HG02840 (cell line): ENCODE measurements at regions not wholly inside any gene's neighbourhood (a gene's known extent, or its start where the extent isn't known, plus 50 kb on each side); places are given as distances from the start of the nearest gene placed in this dataset.

Experiments
- ATAC-seq: cut with Tn5 transposase; IDR thresholded peaks from one replicate; pipeline ENCODE4 v1.9.1; 2021; ENCODE audit warnings: mild to moderate bottlenecking, moderate library complexity, moderate number of reproducible peaks; ENCODE audit not compliant: unreplicated experiment, low FRiP score

GRCh38 chr4:189048119-189048518 lies 892.6 kb upstream of the FRG1 start:
- no peak for ATAC-seq

GRCh38 chr4:189049682-189050081 lies 891.0 kb upstream of the FRG1 start:
- no peak for ATAC-seq

- no peak for ATAC-seq
Measured at GRCh38 chr4:189050643-189051042, 890.0 kb upstream of the FRG1 start.

GRCh38 chr4:189053621-189054020 lies 887.1 kb upstream of the FRG1 start:
- no peak for ATAC-seq

- ATAC-seq: no peak
Measured at GRCh38 chr4:189060104-189060503, 880.6 kb upstream of the FRG1 start.

- ATAC-seq: no peak
Measured at GRCh38 chr4:189062047-189062820, 878.4 kb upstream of the FRG1 start.

- ATAC-seq: no peak
Measured at GRCh38 chr4:189069772-189070171, 870.9 kb upstream of the FRG1 start.

- ATAC-seq: no peak
Measured at GRCh38 chr4:189071241-189071640, 869.4 kb upstream of the FRG1 start.

GRCh38 chr4:189073739-189074138 lies 866.9 kb upstream of the FRG1 start:
- ATAC-seq: no peak

GRCh38 chr4:189081826-189082225 lies 858.8 kb upstream of the FRG1 start:
- no peak for ATAC-seq

- ATAC-seq: no peak
Measured at GRCh38 chr4:189083769-189084168, 856.9 kb upstream of the FRG1 start.

GRCh38 chr4:189084671-189085070 lies 856.0 kb upstream of the FRG1 start:
- no peak for ATAC-seq

GRCh38 chr4:189087971-189088370 lies 852.7 kb upstream of the FRG1 start:
- ATAC-seq: no peak

GRCh38 chr4:189088780-189089179 lies 851.9 kb upstream of the FRG1 start:
- no peak for ATAC-seq

- no peak for ATAC-seq
Measured at GRCh38 chr4:189090174-189090814, 850.4 kb upstream of the FRG1 start.

- no peak for ATAC-seq
Measured at GRCh38 chr4:189092581-189092980, 848.1 kb upstream of the FRG1 start.

- ATAC-seq: no peak
Measured at GRCh38 chr4:189096108-189096507, 844.6 kb upstream of the FRG1 start.

- no peak for ATAC-seq
Measured at GRCh38 chr4:189096717-189097116, 844.0 kb upstream of the FRG1 start.

- no peak for ATAC-seq
Measured at GRCh38 chr4:189098932-189099696, 841.6 kb upstream of the FRG1 start.

GRCh38 chr4:189113389-189113888 lies 827.2 kb upstream of the FRG1 start:
- no peak for ATAC-seq

- ATAC-seq: no peak
Measured at GRCh38 chr4:189117426-189117825, 823.2 kb upstream of the FRG1 start.
